ENCODE measurements at regions not wholly inside any gene's neighbourhood (a gene's known extent, or its start where the extent isn't known, plus 50 kb on each side); places are given as distances from the start of the nearest gene placed in this dataset.

- TF ChIP-seq POLR2A (IDR thresholded peaks at IDR 0.05; ENCODE audit: low read length) (no peak), GATA1 (IDR thresholded peaks at IDR 0.05; ENCODE audit: low read depth, low read length) (no peak)
Measured at GRCh38 chr4:179871726-179872125, 2371.5 kb upstream of the TENM3 start.

Measured in erythroblast (primary cell).